ENCODE measurements at regions not wholly inside any gene's neighbourhood (a gene's known extent, or its start where the extent isn't known, plus 50 kb on each side); places are given as distances from the start of the nearest gene placed in this dataset.

GRCh38 chr6:144401736-144402733 is 116.9 kb downstream of the UTRN start:
- TF ChIP-seq POLR2A (IDR thresholded peaks at IDR 0.05) (no peak), POLR2AphosphoS5 (IDR thresholded peaks at IDR 0.05; ENCODE audit: insufficient read depth in 1 of 2, low read depth in 1 of 2) (no peak), CTCF (IDR thresholded peaks at IDR 0.05) (no peak)
- DNase-seq (ENCODE audit: extremely low spot score in 2 of 2): no peak
- no peaks in the 10 kb centered on the region for H3K9me3 ChIP-seq
- H3K36me3 ChIP-seq: no peaks in the 10 kb centered on the region
- H3K4me3 ChIP-seq: no peak overlapping the region
- no peak overlapping the region for H3K27ac ChIP-seq
- H3K27me3 ChIP-seq: no peaks in the 10 kb centered on the region
- intact Hi-C loops (cut with DNase I): no loop called here
- H3K4me1 ChIP-seq: peaks cover 34% of the 10 kb centered on the region

- no peak for TF ChIP-seq POLR2AphosphoS5 (IDR thresholded peaks at IDR 0.05; ENCODE audit: insufficient read depth in 1 of 2, low read depth in 1 of 2)
- no peak for TF ChIP-seq POLR2A (IDR thresholded peaks at IDR 0.05)
- TF ChIP-seq CTCF (IDR thresholded peaks at IDR 0.05): no peak
- Histone ChIP-seq H3K4me1 (peaks cover 39% of the 10 kb centered on the region), H3K27ac (no peak overlapping the region), H3K9me3 (no peaks in the 10 kb centered on the region), H3K36me3 (no peaks in the 10 kb centered on the region), H3K27me3 (no peaks in the 10 kb centered on the region), H3K4me3 (no peak overlapping the region)
- intact Hi-C loops (cut with DNase I): no loop called here
- no peak for DNase-seq (ENCODE audit: extremely low spot score in 2 of 2)
Observed at GRCh38 chr6:144402750-144403149, 117.6 kb downstream of the UTRN start.

DNA sequence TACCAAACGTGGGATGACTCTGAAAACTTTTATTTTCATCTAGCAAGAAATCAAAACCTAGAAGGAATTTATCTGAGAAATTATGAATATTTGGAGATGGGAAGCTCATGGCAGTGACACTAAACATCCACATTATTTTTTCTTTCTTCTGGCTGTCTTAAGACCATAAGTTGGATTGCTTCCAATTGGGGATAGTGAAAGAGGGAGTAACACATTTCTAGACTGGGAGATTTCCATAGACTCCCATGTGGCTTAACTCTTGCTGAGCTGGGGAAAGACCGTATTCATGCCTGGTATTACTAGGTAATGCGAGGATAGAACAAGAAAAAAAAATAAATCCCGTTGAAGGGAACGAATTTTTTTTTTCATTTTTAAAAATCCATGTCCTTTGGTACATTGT is 120.0 kb downstream of the UTRN start:
- H3K4me3 ChIP-seq: no peak overlapping the region
- peaks cover 41% of the 10 kb centered on the region for H3K4me1 ChIP-seq
- TF ChIP-seq POLR2AphosphoS5 (IDR thresholded peaks at IDR 0.05; ENCODE audit: insufficient read depth in 1 of 2, low read depth in 1 of 2) (no peak), POLR2A (IDR thresholded peaks at IDR 0.05) (no peak), CTCF (IDR thresholded peaks at IDR 0.05) (no peak)
- DNase-seq (ENCODE audit: extremely low spot score in 2 of 2): no peak
- no peak overlapping the region for H3K27ac ChIP-seq
- no peaks in the 10 kb centered on the region for H3K27me3 ChIP-seq
- intact Hi-C loops (cut with DNase I): no loop called here
- H3K36me3 ChIP-seq: no peaks in the 10 kb centered on the region
- H3K9me3 ChIP-seq: no peaks in the 10 kb centered on the region

GRCh38 chr6:144406796-144407195 is 121.7 kb downstream of the UTRN start:
- peaks cover 46% of the 10 kb centered on the region for H3K4me1 ChIP-seq
- H3K27ac ChIP-seq: no peak overlapping the region
- intact Hi-C loops (cut with DNase I): no loop called here
- no peak for TF ChIP-seq CTCF (IDR thresholded peaks at IDR 0.05)
- no peak for TF ChIP-seq POLR2A (IDR thresholded peaks at IDR 0.05)
- TF ChIP-seq POLR2AphosphoS5 (IDR thresholded peaks at IDR 0.05; ENCODE audit: insufficient read depth in 1 of 2, low read depth in 1 of 2): no peak
- no peak for DNase-seq (ENCODE audit: extremely low spot score in 2 of 2)
- no peaks in the 10 kb centered on the region for H3K27me3 ChIP-seq
- H3K9me3 ChIP-seq: no peaks in the 10 kb centered on the region
- no peaks in the 10 kb centered on the region for H3K36me3 ChIP-seq
- no peak overlapping the region for H3K4me3 ChIP-seq

DNA sequence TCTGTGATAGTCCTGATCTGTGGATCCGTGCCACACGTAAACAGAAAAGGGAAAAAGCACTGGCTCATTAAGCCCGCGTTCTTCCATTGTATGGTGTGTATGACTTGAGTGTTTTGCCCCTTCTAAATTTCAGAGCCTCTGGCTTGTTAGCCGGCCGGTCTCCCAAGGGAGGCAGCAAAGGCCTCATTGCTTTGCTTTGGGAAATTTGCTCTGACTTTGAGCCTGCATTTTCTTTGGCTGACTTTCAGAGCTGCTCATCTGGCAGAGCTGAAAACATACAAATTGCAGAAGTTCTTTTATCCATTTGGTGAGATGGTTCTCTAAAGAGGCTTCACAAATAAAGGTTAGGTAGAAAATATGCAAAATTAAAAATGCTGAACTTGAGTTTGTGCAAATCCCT is 123.0 kb downstream of the UTRN start:
- no peaks in the 10 kb centered on the region for H3K27me3 ChIP-seq
- H3K9me3 ChIP-seq: no peaks in the 10 kb centered on the region
- intact Hi-C loops (cut with DNase I): no loop called here
- DNase-seq (ENCODE audit: extremely low spot score in 2 of 2): no peak
- H3K4me1 ChIP-seq: peaks cover 46% of the 10 kb centered on the region
- no peaks in the 10 kb centered on the region for H3K36me3 ChIP-seq
- TF ChIP-seq CTCF (IDR thresholded peaks at IDR 0.05) (no peak), POLR2A (IDR thresholded peaks at IDR 0.05) (no peak), POLR2AphosphoS5 (IDR thresholded peaks at IDR 0.05; ENCODE audit: insufficient read depth in 1 of 2, low read depth in 1 of 2) (no peak)
- H3K27ac ChIP-seq: no peak overlapping the region
- H3K4me3 ChIP-seq: no peak overlapping the region

Data from vagina (tissue), 2 donors.